ENCODE measurements at regions not wholly inside any gene's neighbourhood (a gene's known extent, or its start where the extent isn't known, plus 50 kb on each side); places are given as distances from the start of the nearest gene placed in this dataset.

- Histone ChIP-seq H3K4me3 (no peak overlapping the region), H3K27me3 (no peaks in the 10 kb centered on the region), H3K27ac (no peak overlapping the region), H3K36me3 (no peaks in the 10 kb centered on the region), H3K4me1 (no peaks in the 10 kb centered on the region), H3K9me3 (no peaks in the 10 kb centered on the region)
- TF ChIP-seq POLR2A (IDR thresholded peaks at IDR 0.05): no peak
- TF ChIP-seq CTCF (IDR thresholded peaks at IDR 0.05): no peak
- no peak for DNase-seq
- intact Hi-C loops (cut with DNase I; ENCODE audit: low total_unique reads): no loop called here
Observed at GRCh38 chr13:30051531-30052060, 201.2 kb upstream of the UBL3 start.

DNA sequence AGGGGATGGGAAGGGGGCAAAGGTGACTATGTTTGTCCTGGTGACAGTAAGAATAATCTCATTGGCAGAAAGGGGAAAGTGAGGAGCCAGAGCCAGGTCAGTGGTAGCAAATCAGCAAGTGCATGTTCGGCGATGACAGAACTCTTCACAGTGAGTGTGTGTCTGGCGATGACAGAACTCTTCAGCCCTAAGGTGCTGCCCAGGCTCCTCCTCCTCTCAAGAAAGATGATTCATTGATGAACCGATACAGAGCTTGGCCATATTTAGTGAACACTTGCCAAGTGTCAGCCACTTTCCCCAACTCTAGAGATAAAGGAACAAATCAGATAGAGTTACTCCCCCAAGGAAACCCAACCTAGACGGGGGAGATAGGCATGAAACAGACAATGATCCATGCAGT is 199.3 kb upstream of the UBL3 start:
- Histone ChIP-seq H3K9me3 (no peaks in the 10 kb centered on the region), H3K4me3 (no peak overlapping the region), H3K4me1 (no peaks in the 10 kb centered on the region), H3K27ac (no peak overlapping the region), H3K27me3 (no peaks in the 10 kb centered on the region), H3K36me3 (no peaks in the 10 kb centered on the region)
- DNase-seq: no peak
- intact Hi-C loops (cut with DNase I; ENCODE audit: low total_unique reads): no loop called here
- no peak for TF ChIP-seq CTCF (IDR thresholded peaks at IDR 0.05)
- TF ChIP-seq POLR2A (IDR thresholded peaks at IDR 0.05): no peak

DNA sequence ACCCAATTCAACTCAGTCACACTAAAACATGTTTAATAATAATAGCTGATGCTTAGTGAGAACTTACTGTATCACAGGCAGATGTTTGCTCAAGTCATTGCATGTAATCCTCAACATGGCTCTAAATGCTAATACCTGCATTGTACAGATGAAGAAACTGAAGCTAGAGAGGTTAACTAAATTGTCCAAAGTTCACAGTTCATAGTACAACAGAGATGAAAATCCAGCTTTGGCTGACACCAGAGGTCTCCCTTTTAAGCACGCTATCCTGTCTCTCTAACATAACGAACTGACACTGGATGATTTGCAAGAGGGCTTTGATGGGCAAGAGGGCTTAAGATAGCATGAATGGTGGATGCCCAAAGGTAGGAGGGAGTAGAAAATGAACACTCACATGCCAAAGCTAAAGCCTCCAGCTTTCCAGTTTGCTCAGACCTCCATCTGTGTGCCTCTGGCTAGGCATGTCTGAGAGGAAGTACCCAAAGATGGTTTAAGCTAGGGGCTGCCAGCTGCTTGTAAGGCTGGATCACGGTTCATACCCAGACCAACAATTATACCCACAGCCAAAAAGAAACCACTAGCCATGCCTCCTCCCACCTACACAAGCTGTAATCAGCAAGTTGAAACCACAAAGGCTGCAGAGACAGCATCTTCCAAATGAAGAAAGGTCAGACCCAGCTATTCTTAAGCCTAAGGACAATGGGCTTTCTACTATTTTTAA is 196.9 kb upstream of the UBL3 start:
- no peaks in the 10 kb centered on the region for H3K36me3 ChIP-seq
- H3K9me3 ChIP-seq: no peaks in the 10 kb centered on the region
- intact Hi-C loops (cut with DNase I; ENCODE audit: low total_unique reads): no loop called here
- H3K4me1 ChIP-seq: no peaks in the 10 kb centered on the region
- DNase-seq: no peak
- H3K4me3 ChIP-seq: no peak overlapping the region
- H3K27me3 ChIP-seq: no peaks in the 10 kb centered on the region
- H3K27ac ChIP-seq: no peak overlapping the region
- TF ChIP-seq POLR2A (IDR thresholded peaks at IDR 0.05): no peak
- TF ChIP-seq CTCF (IDR thresholded peaks at IDR 0.05): no peak

DNA sequence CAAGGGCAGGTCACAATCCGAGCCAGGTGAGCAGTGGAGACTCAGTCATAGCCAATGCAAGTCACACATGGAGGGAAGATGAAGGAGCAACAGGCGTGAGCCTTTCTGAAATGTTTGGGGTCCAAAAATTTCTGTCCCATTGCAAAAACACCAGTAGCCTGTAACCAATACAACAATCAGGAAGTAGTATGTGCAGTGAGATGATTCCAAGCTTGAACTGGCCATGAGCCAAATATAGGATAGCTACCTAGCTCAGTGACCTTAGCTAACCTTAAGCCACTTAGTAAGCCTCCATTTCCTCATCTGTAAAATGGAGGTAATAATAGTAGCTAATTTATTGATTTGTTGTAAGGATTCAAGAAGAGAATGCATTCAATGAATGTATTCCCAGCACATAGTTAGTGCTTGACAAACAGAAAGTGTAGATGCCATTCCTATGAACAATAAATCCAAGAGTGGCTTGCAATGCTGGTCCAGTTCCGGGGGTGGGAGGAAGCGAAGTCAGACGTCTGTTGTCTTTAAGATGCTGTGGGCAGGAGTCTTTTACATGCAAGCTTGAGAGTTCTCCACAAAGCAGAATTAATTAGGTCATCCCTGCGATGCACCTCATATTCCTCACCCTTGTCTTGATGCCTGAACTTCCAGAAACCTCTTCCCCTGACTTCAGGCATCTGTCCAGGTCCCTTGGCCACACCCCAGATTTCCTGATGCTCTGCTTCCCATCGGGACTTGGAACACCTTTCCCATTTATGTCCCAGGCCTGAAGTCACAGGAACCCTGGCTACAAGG is 195.7 kb upstream of the UBL3 start:
- no peak overlapping the region for H3K4me3 ChIP-seq
- H3K27ac ChIP-seq: no peak overlapping the region
- DNase-seq: no peak
- H3K4me1 ChIP-seq: no peaks in the 10 kb centered on the region
- no peaks in the 10 kb centered on the region for H3K36me3 ChIP-seq
- H3K27me3 ChIP-seq: no peaks in the 10 kb centered on the region
- no peaks in the 10 kb centered on the region for H3K9me3 ChIP-seq
- TF ChIP-seq POLR2A (IDR thresholded peaks at IDR 0.05) (no peak), CTCF (IDR thresholded peaks at IDR 0.05) (no peak)
- intact Hi-C loops (cut with DNase I; ENCODE audit: low total_unique reads): no loop called here

GRCh38 chr13:30044932-30045331 is 194.5 kb upstream of the UBL3 start:
- no peaks in the 10 kb centered on the region for H3K27me3 ChIP-seq
- no peak overlapping the region for H3K4me3 ChIP-seq
- intact Hi-C loops (cut with DNase I; ENCODE audit: low total_unique reads): no loop called here
- DNase-seq: no peak
- H3K4me1 ChIP-seq: no peaks in the 10 kb centered on the region
- no peak for TF ChIP-seq POLR2A (IDR thresholded peaks at IDR 0.05)
- no peak for TF ChIP-seq CTCF (IDR thresholded peaks at IDR 0.05)
- H3K36me3 ChIP-seq: no peaks in the 10 kb centered on the region
- no peaks in the 10 kb centered on the region for H3K9me3 ChIP-seq
- no peak overlapping the region for H3K27ac ChIP-seq

Measured in uterus (tissue), 3 donors.